Muscle of arm (tissue), 1 donor: ENCODE measurements at regions not wholly inside any gene's neighbourhood (a gene's known extent, or its start where the extent isn't known, plus 50 kb on each side); places are given as distances from the start of the nearest gene placed in this dataset.
"Not testable (repeated sequence)": the region's sequence is repeated elsewhere in the genome, so short reads cannot be mapped to it uniquely, and the experiment has no call there.

ENCODE experiments used
- DNase-seq: peaks from one replicate; pipeline ENCODE4 v3.0.0-alpha.2; 2013

DNA sequence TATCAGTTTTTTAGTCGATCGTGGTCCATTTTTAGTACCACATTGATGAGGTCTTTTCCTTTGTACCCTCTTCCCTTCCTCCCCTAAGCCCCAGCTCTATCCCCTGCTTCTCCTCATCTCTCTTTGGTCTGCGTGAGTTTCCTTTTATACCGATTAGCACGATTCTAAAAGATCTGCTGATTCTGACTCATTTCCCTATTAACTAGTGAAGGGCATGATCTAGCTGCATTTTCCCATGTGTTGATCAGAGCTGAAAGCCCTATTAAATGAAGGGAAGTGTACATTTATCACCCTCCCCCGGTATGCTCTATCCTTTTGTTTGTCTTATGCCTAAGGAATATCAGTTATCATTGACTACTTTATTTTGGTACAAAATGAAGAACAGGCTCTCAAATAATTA lies 181.7 kb upstream of the NPY2R start:
- DNase-seq = no peak

- DNase-seq = no peak
These were observed 175.8 kb upstream of the NPY2R start for GRCh38 chr4:155032521-155033229.

DNA sequence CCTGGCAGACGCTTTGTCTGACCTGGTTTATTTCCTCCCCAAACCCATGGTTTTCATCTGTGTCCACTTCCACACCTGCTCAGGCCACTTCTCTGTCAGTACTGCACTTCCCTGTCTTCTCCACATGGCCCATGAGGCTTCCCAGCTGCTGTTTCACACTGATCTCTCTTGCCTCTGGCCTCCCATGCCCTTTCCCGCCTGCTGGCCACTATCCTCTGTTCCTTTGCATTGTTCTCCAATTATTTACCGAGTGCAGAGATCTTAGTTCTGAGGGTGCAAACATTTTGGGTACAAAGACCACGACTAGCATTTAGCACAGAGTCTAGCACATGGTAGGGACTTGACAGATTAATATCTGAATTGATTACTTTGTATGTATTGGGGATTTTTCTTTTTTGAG lies 174.8 kb upstream of the NPY2R start:
- no peak for DNase-seq

DNA sequence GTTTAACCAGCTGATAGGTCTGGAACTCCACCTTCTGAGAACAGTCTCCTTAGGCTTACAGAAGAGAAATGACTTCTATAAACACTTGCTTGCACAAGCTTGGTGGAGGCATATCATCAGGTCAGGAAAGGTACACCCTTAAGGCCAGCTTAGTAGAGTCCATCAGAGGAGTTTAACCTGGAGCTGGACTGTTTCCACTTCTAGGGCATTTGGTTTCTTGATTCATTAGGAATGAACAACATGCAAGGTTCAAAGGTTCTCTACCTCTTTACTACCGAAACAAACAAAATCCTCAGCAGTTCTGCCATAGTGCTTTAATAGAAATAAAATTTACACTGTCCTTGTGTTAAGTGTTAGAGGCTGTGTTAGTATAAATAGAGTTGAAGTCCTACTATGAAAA lies 171.4 kb upstream of the NPY2R start:
- no peak for DNase-seq

- DNase-seq = no peak
These were observed 170.0 kb upstream of the NPY2R start for GRCh38 chr4:155038459-155038858.

DNA sequence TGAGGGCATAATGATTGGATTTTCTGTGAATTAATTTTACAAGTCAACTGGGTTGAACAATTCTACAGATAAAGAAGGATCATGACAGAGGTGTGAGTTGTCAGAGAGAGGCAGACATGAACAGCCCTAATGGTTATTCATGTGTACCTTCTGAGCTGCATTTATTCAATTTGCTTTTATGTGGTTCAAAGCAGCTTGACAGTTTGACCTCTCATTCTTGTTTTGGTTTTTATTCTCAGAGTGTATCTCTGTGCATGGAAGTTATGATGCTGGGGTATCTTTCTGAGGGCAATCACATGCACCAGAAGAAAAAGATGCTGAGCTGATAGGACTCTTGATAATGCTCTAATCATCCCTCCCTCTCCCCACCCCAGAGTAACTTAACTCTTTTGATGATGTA lies 169.3 kb upstream of the NPY2R start:
- no peak for DNase-seq

- DNase-seq = no peak
These were observed 168.4 kb upstream of the NPY2R start for GRCh38 chr4:155040031-155040430.

DNA sequence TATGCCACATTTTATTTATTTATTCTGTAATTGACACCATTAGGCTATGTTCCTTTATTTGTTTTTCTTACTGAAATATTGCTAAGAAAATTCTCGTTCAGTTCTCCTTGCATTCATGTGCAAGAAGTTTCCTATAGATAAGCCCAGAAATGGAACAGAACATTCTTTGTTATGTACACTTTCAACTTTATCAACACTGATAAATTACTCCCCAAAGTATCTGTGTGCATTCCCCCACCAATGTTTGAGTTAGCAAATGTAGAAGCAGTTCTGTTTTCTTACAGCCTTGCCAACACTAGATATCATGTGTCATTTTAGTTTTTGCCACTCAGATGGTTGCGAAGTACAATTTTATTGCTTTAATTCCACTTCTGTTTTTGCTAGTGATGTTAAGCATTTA lies 166.4 kb upstream of the NPY2R start:
- DNase-seq = no peak

DNA sequence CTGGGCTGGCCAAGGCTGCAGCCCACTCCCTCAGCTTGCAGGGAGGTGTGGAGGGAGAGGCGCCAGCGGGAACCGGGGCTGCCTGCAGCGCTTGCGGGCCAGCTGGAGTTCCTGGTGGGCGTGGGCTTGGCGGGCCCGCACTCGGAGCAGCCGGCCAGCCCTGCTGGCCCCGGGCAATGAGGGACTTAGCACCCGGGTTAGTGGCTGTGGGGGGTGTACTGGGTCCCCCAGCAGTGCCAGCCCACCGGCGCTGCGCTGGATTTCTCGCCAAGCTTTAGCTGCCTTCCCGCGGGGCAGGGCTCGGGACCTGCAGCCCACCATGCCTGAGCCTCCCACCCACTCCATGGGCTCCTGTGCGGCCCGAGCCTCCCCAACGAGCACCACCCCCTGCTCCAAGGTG lies 164.2 kb upstream of the NPY2R start:
- not testable (repeated sequence) for DNase-seq

DNA sequence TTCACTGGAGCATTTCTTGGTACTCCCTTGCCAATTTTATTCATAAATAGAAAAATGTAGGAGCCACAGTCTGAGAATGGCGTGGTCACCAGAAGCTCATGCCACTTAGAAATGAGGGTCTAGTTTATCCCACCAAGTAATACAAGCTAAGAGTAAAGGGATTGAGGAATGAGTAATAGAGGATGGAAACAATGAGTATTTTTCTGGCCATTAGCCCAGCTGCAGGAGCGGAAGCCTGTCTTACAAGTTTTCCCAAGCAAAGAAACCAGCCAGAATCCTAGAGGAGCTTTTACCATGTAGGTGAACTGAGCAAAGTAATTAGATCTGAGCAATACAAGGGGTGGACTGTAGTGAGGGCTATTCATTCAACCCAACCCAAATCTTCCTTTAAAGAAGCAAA lies 160.7 kb upstream of the NPY2R start:
- DNase-seq = no peak

DNA sequence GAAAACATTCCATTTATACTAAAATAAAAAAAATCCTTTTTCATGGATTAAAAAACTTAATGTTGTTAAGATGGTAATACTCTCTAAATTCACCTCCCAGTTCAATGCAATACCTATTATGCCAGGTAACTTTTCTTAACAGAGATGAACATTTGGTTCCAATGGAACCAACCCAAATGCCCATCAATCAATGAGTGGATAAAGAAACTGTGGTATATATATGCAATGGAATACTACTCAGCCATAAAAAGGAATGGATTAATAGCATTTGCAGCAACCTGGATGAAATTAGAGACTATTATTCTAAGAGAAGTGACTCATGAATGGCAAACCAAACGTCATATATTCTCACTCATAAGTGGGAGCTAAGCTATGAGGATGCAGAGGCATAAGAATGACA lies 154.4 kb upstream of the NPY2R start:
- DNase-seq = not testable (repeated sequence)

DNA sequence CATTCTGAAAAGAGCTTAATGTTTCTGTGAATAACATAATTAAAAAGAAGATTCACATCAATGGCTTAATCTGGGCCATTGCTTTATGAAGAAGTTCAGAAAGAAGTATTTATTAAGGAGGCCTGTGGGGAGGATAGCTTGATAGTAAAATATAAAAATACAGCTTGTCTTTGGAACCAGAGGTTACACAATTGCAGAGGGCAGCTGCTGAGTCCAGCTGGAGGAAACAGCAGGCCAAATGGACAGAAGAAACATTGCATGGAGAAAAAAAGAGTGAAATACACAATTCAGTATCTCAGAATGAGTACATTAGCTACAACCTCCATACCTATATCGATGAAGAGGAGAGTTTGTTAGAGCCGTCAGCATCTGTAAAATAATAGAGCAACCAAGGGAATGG lies 148.0 kb upstream of the NPY2R start:
- no peak for DNase-seq

- DNase-seq = no peak
These were observed 147.6 kb upstream of the NPY2R start for GRCh38 chr4:155060873-155061272.

GRCh38 chr4:155062948-155063347 lies 145.5 kb upstream of the NPY2R start:
- no peak for DNase-seq

GRCh38 chr4:155064934-155065333 lies 143.5 kb upstream of the NPY2R start:
- DNase-seq = not testable (repeated sequence)

GRCh38 chr4:155066871-155067270 lies 141.6 kb upstream of the NPY2R start:
- DNase-seq = no peak

- no peak for DNase-seq
These were observed 136.5 kb upstream of the NPY2R start for GRCh38 chr4:155071962-155072361.

- DNase-seq = no peak
These were observed 136.0 kb upstream of the NPY2R start for GRCh38 chr4:155072417-155072816.

- DNase-seq = no peak
These were observed 134.6 kb upstream of the NPY2R start for GRCh38 chr4:155073852-155074251.

GRCh38 chr4:155076256-155076785 lies 132.1 kb upstream of the NPY2R start:
- DNase-seq = no peak

- DNase-seq = no peak
These were observed 130.8 kb upstream of the NPY2R start for GRCh38 chr4:155077452-155078229.

GRCh38 chr4:155079871-155080270 lies 128.6 kb upstream of the NPY2R start:
- DNase-seq = no peak

DNA sequence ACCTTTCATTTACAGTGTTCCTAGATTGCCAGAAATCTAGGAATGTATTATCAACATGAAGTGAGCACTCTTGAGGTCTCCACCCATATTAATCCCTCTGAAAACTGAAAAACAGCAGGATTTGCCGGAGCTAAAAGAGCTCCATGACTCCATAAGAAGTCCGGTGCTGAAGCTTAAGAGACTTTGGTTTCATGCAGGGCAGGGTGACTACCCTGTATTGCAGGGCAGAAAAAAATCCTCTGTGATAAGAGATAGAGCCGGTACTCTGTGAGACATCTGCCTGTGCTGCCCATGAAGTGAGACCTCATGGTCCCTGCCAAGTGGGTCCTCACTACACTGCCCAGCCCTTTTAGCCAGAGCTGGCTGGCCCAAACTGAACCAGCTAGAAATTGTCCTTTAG lies 127.2 kb upstream of the NPY2R start:
- DNase-seq = no peak
